SK-N-SH (cell line): ENCODE measurements at regions not wholly inside any gene's neighbourhood (a gene's known extent, or its start where the extent isn't known, plus 50 kb on each side); places are given as distances from the start of the nearest gene placed in this dataset.

Source experiments
- CHD2 ChIP-seq: fragments of 150-350 bp; IDR thresholded peaks from 2 replicates; pipeline ENCODE4 v1.6.1; 2018; ENCODE audit warnings: low read length; ENCODE audit not compliant: partially characterized antibody
- FOXJ3 ChIP-seq: sonication (generic); formaldehyde crosslinking; IDR thresholded peaks from 2 replicates; pipeline ENCODE4 v1.5.1; 2020; ENCODE audit warnings: mild to moderate bottlenecking, missing genetic modification reagents
- JUND ChIP-seq: IDR thresholded peaks from 2 replicates; pipeline ENCODE4 v1.4.0; 2012
- POLR2AphosphoS5 ChIP-seq: IDR thresholded peaks from 2 replicates; pipeline ENCODE4 v1.6.1; 2012; ENCODE audit warnings: low read depth, low read length
- TAF1 ChIP-seq: IDR thresholded peaks from 2 replicates; pipeline ENCODE4 v1.6.1; 2012; ENCODE audit warnings: low read depth, mild to moderate bottlenecking, low read length, moderate library complexity, borderline replicate concordance
- TCF12 ChIP-seq: IDR thresholded peaks from 2 replicates; pipeline ENCODE4 v1.4.0; 2012
- TF ChIP-seq, protein P1 (sequence below): fragments of 200-600 bp; sonication (generic); IDR thresholded peaks from 2 replicates; pipeline ENCODE4 v1.6.1; 2017; ENCODE audit warnings: antibody characterized with exemption, mild to moderate bottlenecking, moderate library complexity
- TF ChIP-seq, protein P2 (sequence below): IDR thresholded peaks from 2 replicates; pipeline ENCODE4; 2012
- TF ChIP-seq, protein P3 (sequence below): IDR thresholded peaks from 2 replicates; pipeline ENCODE4 v1.4.0; 2012; ENCODE audit warnings: low read depth

DNA sequence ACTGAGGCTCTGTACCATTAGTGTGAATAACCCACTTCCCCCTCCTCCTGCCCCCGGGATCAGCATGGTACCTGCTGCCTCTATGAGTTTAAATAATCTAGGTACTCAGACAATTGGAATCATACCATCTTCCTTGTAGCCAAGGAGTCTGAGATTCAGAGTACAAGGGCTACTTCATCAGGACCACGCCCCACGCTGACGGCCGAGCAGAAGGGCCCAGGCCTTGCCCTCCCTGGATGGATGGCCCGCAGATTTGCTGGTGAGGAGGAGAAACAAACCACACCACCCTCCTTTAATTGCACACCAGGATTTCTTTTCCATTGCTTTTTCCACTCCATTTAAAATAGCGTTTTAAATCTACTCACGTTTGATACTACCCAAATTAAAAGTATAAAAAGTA, 649.9 kb upstream of the ADARB2 start:
- TF ChIP-seq, protein P1, sequence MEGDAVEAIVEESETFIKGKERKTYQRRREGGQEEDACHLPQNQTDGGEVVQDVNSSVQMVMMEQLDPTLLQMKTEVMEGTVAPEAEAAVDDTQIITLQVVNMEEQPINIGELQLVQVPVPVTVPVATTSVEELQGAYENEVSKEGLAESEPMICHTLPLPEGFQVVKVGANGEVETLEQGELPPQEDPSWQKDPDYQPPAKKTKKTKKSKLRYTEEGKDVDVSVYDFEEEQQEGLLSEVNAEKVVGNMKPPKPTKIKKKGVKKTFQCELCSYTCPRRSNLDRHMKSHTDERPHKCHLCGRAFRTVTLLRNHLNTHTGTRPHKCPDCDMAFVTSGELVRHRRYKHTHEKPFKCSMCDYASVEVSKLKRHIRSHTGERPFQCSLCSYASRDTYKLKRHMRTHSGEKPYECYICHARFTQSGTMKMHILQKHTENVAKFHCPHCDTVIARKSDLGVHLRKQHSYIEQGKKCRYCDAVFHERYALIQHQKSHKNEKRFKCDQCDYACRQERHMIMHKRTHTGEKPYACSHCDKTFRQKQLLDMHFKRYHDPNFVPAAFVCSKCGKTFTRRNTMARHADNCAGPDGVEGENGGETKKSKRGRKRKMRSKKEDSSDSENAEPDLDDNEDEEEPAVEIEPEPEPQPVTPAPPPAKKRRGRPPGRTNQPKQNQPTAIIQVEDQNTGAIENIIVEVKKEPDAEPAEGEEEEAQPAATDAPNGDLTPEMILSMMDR, result no peak
- TF ChIP-seq, protein P2, sequence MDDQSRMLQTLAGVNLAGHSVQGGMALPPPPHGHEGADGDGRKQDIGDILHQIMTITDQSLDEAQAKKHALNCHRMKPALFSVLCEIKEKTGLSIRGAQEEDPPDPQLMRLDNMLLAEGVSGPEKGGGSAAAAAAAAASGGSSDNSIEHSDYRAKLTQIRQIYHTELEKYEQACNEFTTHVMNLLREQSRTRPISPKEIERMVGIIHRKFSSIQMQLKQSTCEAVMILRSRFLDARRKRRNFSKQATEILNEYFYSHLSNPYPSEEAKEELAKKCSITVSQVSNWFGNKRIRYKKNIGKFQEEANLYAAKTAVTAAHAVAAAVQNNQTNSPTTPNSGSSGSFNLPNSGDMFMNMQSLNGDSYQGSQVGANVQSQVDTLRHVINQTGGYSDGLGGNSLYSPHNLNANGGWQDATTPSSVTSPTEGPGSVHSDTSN, result no peak
- TF ChIP-seq TAF1, result no peak
- TF ChIP-seq, protein P3, sequence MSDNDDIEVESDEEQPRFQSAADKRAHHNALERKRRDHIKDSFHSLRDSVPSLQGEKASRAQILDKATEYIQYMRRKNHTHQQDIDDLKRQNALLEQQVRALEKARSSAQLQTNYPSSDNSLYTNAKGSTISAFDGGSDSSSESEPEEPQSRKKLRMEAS, result no peak
- no peak for TF ChIP-seq CHD2
- TF ChIP-seq FOXJ3 (CRISPR knock-in tag), result no peak
- TF ChIP-seq TCF12, result no peak
- no peak for TF ChIP-seq POLR2AphosphoS5
- TF ChIP-seq JUND, result no peak
